GM21717 (cell line): ENCODE measurements at regions not wholly inside any gene's neighbourhood (a gene's known extent, or its start where the extent isn't known, plus 50 kb on each side); places are given as distances from the start of the nearest gene placed in this dataset.
"Not testable (repeated sequence)": the region's sequence is repeated elsewhere in the genome, so short reads cannot be mapped to it uniquely, and the experiment has no call there.

Experiments used
- ATAC-seq: cut with Tn5 transposase; IDR thresholded peaks from one replicate; pipeline ENCODE4 v1.9.1; 2021; ENCODE audit warnings: mild to moderate bottlenecking, moderate library complexity; ENCODE audit not compliant: unreplicated experiment

DNA sequence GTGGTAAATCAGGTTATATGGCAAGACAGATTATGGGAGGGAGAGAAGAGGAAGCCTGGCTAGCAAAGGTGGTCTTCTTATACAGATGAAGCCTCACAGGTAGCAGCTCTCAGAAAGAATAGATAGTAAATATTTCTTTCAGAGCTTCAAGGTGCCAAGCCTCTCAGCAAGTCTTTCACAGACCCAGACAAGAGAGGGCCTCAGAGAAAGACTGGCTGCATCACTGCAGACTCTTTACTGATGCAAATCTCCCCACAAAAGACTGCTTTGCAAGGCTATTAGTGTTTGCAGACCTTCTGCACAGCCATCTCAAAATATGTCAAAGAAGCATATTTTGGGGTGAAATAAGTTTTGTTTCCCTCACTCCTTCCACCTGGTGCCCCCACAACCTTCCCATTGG lies 372.4 kb upstream of the RND3 start:
- no peak for ATAC-seq

DNA sequence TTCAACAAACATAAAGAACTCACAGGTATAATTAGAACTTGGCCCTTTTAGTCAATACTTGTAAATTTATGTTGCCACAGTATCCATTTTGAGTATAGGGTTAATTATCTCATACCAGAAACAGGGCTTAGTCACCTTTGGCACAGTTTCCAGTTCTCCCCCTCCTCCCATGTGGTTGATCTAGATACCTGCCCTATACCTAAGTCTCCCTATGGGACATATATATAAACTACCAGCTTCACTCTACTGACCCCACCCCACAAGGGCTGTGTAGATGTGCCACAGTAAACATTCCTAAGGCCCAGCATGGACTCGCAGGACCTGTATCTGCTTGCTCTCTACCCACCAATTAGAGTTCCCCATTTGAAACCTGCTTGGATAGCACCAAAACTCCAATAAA lies 371.7 kb upstream of the RND3 start:
- ATAC-seq, result no peak

DNA sequence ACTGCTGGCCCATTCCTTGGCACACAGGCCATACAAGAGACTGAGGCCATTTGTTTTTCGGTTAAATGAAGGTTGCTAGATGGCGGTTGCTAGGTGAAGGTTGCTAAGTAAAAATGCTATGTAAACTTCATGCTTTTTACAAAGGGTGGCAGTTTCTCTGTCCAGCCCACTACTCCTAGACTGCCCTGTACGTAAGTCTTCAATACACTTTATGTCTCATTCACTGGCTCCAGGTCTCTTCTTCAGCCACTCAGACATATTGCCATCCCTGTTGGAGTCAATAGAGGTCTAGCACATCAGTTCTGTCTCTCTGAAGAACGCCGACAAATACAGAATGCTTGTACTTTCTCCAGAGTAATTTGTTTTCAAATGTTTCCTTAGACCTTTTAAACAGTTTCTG lies 370.9 kb upstream of the RND3 start:
- ATAC-seq, result no peak

DNA sequence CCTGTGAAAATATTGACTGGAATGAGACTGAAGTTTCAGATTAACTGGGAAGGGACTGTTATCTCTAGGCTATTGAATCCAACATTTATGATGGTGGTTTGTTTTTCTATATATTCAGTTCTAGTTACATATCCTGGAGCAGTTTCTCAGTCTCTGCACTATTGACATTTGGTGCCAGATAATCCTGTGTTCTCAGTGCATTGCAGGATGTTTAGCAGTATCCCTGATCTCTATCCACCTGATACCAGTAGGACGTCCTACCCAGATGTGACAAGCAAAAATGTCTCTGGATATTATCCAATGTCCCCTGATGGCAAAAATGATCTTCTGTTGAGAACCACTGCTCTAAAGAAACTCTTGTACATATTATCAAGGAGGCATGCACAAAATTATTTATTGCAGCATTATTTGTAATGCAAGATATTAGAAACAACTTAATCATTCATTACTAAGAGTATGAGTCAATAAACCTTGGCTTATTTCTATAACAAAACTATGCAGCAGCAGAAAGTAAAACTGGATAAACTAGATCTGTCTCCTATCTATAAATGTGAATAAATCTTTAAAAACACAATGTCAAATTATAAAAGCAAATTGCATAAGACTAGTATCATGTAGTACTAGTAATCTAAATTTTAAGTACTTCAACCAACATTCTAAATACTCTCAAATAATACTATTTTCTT lies 369.3 kb upstream of the RND3 start:
- no peak for ATAC-seq

DNA sequence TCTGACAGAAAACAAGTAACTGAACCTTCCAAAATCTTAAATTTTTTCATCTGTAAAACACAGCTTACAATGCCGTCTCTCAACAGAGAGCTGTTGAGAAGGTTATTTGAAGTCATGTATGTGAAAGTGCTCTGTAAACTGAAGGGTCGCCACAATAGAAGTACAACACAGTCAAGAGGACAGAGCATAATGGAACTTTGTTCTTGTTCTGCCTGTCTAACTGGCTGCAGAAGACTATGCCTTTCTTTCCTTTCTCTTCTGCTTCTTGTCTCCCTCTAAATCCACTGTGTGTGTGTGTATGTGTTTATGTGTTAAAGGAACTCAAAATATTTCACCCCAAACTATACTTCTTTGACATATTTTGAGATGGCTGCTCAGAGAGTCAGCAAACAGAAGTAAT lies 365.8 kb upstream of the RND3 start:
- no peak for ATAC-seq

DNA sequence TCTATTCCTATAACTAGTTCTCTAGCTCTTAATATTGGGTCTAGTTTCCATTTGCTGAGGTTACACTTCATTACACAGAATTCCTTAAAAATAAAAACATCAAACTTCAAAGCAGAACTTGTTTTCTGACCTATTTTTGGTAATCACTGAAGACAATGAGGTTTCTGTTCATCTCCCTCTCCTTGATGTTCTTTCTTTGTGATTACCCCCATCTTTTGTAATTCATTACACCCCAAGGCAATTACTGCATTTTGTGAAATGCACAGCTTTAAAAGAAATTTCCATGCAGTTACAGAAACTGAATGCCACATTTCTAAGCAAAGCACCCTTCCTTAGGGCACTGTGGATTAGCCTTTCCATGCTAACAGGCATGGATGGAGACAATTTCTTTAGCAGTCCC lies 363.2 kb upstream of the RND3 start:
- ATAC-seq, result no peak

DNA sequence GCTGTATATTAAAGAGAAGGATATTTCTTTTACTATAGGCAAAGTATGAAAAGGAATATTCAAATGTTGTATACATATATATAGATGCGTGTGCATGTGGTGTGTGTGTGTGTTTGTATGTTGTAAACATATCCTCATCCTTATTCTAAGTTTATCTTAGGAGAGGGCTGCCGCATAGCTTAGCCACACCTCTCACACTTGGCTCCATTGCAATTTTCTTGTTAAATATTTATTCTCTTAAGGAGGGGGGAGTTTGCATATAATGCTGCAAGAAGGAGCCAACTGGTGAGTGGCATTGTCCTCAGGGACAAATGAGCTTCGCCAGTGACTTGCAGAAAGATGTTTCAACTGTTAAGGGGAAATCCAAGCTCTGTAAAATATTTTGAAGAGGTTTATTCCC lies 360.1 kb upstream of the RND3 start:
- no peak for ATAC-seq

DNA sequence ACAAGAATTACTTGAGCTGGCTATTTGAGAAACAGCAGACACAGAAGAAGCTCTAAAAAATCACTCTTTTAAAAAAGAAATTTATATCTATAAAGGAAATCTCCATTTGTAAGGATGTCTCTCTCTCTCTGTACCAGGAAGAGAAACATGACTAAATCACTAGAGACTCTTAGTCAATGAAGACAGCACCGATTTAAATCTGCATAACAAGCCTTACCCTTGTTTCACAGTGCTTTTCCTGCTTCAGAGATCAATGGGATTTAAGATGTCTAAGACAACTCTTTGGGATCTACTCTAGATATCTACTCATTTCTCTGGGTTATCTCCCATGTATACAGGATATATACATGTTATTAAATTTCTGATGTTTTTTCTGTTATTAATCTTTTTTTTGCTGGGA lies 359.2 kb upstream of the RND3 start:
- ATAC-seq, result no peak

GRCh38 chr2:150832686-150833085 lies 345.2 kb upstream of the RND3 start:
- no peak for ATAC-seq

DNA sequence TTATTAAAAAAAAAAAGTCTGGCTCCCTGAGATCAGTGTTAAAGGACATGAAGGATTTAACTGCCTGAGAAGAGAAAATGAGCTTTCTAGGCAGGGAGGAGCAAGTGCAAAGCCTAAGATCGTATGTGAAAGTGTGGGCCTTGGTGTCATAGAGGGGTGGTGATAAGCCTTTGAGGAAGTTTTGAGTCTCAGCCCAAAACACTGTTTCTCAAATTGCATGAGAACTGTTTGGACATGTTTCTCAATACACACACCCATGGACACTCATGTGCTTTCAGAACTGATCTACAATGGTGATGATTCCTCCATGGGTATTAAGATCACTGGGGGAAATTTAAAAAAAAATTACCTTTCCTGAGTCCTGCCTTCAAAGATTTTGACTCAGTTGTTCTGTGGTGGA lies 336.7 kb upstream of the RND3 start:
- no peak for ATAC-seq

DNA sequence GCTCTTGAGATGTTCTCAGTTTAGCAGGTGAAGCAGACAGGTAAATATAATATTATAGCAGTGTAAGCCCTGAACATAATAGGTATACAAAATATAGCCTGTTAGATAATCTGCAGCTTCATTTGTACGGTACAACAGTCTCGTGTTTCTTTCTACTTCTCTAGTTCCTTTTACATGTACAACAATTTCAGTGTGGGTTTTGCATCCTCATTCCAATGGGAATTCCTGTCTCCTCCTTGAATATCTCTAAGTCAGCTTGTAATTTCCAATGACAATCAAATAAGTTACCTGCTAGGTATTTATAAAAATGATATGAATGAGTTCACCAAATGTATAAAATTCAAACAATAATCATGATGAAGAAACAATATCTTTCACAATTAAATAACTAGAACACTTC lies 330.0 kb upstream of the RND3 start:
- ATAC-seq, result no peak

DNA sequence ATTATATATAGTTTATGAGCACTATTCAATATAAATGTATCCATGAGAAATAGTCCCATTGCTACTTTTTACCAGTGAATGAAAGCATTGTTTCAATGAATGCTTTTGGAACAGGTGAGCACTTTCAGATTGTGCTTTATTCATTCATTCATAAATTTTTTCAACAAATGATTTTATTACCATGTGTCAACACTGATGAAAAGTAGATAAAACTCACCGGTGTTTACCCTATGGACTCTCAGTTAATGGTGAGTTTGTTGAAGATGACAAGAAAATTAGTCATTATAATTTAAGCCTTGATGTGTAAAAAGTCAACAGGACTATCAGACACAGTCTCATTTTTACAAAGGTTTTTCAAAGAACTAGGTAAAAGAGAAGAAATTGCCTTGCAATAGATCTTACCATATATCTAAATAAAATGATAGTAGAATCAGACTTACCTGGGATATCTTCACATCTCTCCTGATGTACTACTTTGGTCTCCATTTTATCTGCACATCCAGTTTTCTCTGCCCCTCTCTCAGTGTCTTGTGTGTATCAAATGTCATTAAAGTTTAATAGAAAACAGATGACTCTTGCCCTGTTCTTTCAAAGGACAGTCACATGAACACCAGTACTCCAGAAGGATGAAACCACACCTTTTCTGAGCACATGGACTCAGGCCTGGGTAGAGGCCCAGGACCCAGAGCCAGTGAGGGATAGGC lies 325.3 kb upstream of the RND3 start:
- ATAC-seq, result no peak

GRCh38 chr2:150812066-150812465 lies 324.6 kb upstream of the RND3 start:
- no peak for ATAC-seq

DNA sequence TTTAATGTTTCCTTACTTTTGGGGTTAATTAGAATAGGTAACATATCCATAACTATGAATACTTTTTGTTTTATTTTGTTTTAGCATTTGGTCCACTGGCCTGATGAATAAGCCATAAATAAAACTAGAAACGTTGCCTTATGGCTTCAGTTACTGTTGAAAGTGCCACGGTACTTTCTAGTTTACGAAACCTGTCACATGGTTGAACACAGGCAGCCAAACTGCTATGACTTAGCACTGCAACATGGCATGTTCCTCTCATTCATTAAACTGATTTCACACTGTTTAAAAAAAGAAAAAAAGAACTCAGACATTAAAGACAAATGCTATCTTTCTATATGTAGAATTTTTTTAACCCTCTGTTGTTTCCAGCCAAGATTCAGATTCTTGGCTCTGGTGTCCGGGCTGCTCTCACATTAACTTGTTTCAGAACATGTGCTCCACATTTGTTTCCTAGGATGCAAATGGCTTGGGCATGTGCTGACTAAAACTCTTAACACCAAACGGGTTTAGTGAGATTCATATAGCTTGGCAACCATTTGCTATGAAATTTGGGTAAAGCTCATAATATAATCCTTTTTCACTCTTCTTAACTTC lies 323.9 kb upstream of the RND3 start:
- ATAC-seq, result peak; percentile 52

- ATAC-seq, result no peak
Measured at GRCh38 chr2:150809103-150809502, 321.6 kb upstream of the RND3 start.

GRCh38 chr2:150806336-150806735 lies 318.9 kb upstream of the RND3 start:
- no peak for ATAC-seq

DNA sequence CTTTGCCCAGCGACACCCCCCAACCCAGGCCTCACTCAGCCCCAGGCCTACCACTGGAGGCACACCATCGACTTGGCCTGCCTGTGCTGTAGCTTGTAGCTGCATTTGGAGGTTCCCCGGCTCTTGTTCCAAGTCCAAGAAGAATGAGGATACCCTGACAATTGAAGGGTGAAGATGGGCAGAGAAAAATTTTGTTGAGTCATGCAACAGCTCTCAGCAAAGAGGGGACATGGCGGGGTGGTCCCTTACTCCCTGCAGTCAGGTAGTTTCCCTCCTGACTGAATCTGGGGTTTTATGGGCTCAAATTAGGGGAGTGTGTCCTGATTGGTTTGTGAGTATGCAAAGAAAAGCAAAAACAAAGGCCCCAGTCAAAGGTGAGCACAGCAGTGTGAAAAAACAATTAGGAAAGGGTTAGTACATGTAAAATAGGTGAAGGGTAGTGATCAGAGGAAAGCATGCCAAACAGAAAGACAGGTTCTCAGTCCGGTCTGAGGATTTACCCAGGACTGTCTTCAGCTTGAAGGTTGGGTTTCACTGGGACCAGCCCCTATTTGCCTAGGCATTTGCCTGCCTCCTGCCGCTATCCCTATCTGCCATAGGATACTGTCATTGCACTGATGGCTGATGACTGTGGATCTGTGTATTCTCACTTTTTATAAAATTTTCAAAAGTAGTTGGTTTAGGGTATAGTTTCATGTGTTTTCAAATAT lies 316.4 kb upstream of the RND3 start:
- no peak for ATAC-seq

DNA sequence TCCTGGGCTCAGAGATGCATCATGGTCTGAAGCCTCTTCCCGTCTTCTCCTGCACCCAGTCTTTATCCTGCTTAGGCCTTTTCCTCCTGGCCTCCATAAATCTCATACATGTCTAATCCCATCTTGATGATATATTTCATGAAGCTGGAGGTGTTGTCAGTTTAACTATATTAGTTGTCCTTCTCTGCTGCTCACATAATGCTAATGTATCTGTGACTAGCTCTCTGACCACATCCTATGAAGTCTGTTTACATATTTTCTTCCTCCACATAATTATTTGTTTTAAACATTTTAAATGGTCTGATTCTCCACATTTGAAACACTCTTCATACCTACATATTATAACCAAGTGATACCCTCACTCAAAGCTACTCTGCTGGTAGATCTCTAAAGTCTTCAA lies 315.2 kb upstream of the RND3 start:
- ATAC-seq, result no peak

GRCh38 chr2:150796236-150796635 lies 308.8 kb upstream of the RND3 start:
- not testable (repeated sequence) for ATAC-seq

DNA sequence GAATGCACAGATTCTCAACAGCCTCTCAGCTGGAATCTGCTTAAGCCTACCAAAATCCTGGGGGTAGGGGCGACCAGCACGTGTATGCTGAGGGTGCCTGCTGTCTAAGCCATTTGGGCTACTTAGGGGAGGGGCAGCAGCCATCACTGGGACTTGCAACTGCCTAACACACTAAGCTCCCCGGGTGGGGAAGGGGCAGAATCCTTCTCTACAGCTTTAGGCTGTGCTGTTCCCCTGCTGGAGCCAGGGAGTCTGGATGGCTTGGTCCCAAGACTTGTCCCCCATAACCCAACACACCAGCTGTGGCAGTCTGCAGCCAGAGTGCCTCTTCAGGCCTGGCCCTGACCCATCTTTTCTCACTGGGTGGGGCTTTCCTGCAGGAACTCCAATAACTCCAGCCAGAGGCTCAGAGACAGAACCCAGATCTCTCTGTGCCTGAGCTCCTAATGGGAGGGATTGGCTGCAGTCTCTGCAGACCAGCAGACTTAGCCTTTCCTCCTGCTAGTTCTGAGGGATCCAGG lies 305.4 kb upstream of the RND3 start:
- no peak for ATAC-seq

DNA sequence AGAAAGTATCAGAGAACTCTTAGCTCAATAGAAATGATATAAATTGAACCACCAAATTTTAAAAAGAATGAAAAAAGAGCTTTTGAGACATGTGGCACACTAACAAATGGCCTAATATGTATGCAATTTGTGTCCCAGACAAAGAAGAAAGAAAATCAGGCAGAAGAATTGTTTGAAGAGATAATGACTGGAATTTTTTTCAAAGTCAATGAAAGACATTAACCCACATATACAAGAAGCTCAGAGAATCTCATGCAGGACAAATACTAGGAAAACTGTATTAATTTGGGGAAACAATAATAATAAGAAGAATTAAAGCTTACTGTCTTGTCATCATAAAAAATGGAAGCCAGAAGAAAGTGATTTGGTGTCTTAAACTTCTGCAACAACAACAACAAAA lies 304.1 kb upstream of the RND3 start:
- ATAC-seq, result no peak
